B cell (primary cell): ENCODE measurements at regions not wholly inside any gene's neighbourhood (a gene's known extent, or its start where the extent isn't known, plus 50 kb on each side); places are given as distances from the start of the nearest gene placed in this dataset.

ENCODE experiments used
- ATAC-seq: fragments of 200-7000 bp; cut with Tn5 transposase; one replicate; pipeline ENCODE4 v1.10.0; 2021; ENCODE audit warnings: low read depth, mild to moderate bottlenecking, moderate number of reproducible peaks, moderate library complexity
- CTCF ChIA-PET: fragments of 350-600 bp; sonication (Branson Sonifier 250); formaldehyde crosslinking; loops from one replicate; lab custom pipeline; 2021; ENCODE audit warnings: antibody characterized with exemption, inconsistent platforms; lab: Charles Lee
- POLR2A ChIA-PET: fragments of 350-600 bp; sonication (Branson Sonifier 250); formaldehyde crosslinking; loops from one replicate; lab custom pipeline; 2021; ENCODE audit warnings: antibody characterized with exemption; lab: Charles Lee
- DNase-seq: peaks from one replicate; pipeline ENCODE4 v3.0.0; 2013
- H2AFZ ChIP-seq: 2 replicates; pipeline ENCODE4 v1.6.1; 2012; ENCODE audit warnings: mild to moderate bottlenecking, low read depth, low read length; ENCODE audit not compliant: insufficient read depth, poor library complexity, severe bottlenecking
- H3K27ac ChIP-seq, 2 donors: 1 replicate in 1 of 2; 2 replicates in 1 of 2; pipeline ENCODE4 v1.5.1; 2012 to 2013; ENCODE audit warnings: low read length in 2 of 2, mild to moderate bottlenecking in 2 of 2, moderate library complexity in 1 of 2
- H3K27me3 ChIP-seq, 4 experiments: fragments of 200-600 bp in 1 of 4; sonication (generic) in 1 of 4; replicated peaks in 1 of 4; 1 replicate in 2 of 4; 2 replicates in 2 of 4; pipeline versions ENCODE4 v1.6.1 to v1.7.0; 2013 to 2016; ENCODE audit warnings: low read length in 3 of 4, mild to moderate bottlenecking in 2 of 4, mixed read lengths in 1 of 4, moderate library complexity in 1 of 4; ENCODE audit not compliant: insufficient read depth in 4 of 4, control insufficient read depth in 3 of 4; ENCODE audit errors: control extremely low read depth in 1 of 4
- H3K36me3 ChIP-seq, 2 experiments: replicated peaks in 1 of 2; 1 replicate in 1 of 2; 2 replicates in 1 of 2; pipeline versions ENCODE4 v1.6.1 to v1.7.1; 2013; ENCODE audit warnings: low read length in 1 of 2; ENCODE audit not compliant: insufficient read depth in 2 of 2, control insufficient read depth in 1 of 2; ENCODE audit errors: control extremely low read depth in 1 of 2, extremely low read depth in 1 of 2
- H3K4me1 ChIP-seq, 2 donors: fragments of 200-600 bp in 1 of 2; sonication (generic) in 1 of 2; 1 replicate in 1 of 2; 2 replicates in 1 of 2; pipeline versions ENCODE4 v1.5.1 to v1.6.1; 2013 to 2017; ENCODE audit warnings: low read length in 2 of 2; ENCODE audit not compliant: control insufficient read depth in 2 of 2, insufficient read depth in 2 of 2
- H3K4me2 ChIP-seq: replicated peaks from 2 replicates; pipeline ENCODE3; 2012; ENCODE audit warnings: mild to moderate bottlenecking, low read depth, low read length; ENCODE audit not compliant: poor library complexity, severe bottlenecking
- H3K4me3 ChIP-seq, 5 experiments: fragments of 200-600 bp in 1 of 5; sonication (generic) in 1 of 5; 1 replicate in 3 of 5; 2 replicates in 2 of 5; pipeline versions ENCODE4 v1.5.1 to v1.7.0; 2011 to 2016; ENCODE audit warnings: low read length in 4 of 5, mild to moderate bottlenecking in 4 of 5, low read depth in 2 of 5, control low read depth in 1 of 5, moderate library complexity in 1 of 5; ENCODE audit not compliant: insufficient read depth in 1 of 5; ENCODE audit errors: control extremely low read depth in 1 of 5, extremely low read depth in 1 of 5
- H3K79me2 ChIP-seq: fragments of 200-600 bp; sonication (generic); one replicate; pipeline ENCODE4 v1.6.0; 2016; ENCODE audit warnings: low read length; ENCODE audit not compliant: control insufficient read depth, insufficient read depth
- H3K9ac ChIP-seq: fragments of 200-600 bp; sonication (generic); 2 replicates; pipeline ENCODE4 v1.6.1; 2017; ENCODE audit warnings: mild to moderate bottlenecking, low read length, moderate library complexity
- H3K9me3 ChIP-seq, 3 donors: one replicate each; pipeline versions ENCODE4 v1.6.1 to v1.7.1; 2013; ENCODE audit warnings: low read length in 2 of 3; ENCODE audit not compliant: control insufficient read depth in 2 of 3, insufficient read depth in 1 of 3; ENCODE audit errors: control extremely low read depth in 1 of 3
- H4K20me1 ChIP-seq: 2 replicates; pipeline ENCODE4 v1.6.0; 2012; ENCODE audit warnings: mild to moderate bottlenecking, low read length; ENCODE audit not compliant: insufficient read depth, control insufficient read depth, poor library complexity, severe bottlenecking
- H3K27ac Mint-ChIP-seq: one replicate; pipeline ENCODE4 v1.8.0; 2021; ENCODE audit warnings: mixed read lengths
- H3K27me3 Mint-ChIP-seq: one replicate; pipeline ENCODE4 v1.8.0; 2021; ENCODE audit warnings: mixed read lengths
- H3K4me1 Mint-ChIP-seq: one replicate; pipeline ENCODE4 v1.8.0; 2021; ENCODE audit warnings: mixed read lengths
- H3K4me3 Mint-ChIP-seq: one replicate; pipeline ENCODE4 v1.8.0; 2021; ENCODE audit warnings: mixed read lengths
- H3K9me3 Mint-ChIP-seq: one replicate; pipeline ENCODE4 v1.8.0; 2022; ENCODE audit warnings: mixed read lengths; ENCODE audit not compliant: insufficient read depth
- CTCF ChIP-seq: fragments of 200-600 bp; IDR thresholded peaks from one replicate; pipeline ENCODE4 v1.8.0; 2022; ENCODE audit warnings: antibody characterized with exemption, mild to moderate bottlenecking
- EZH2 ChIP-seq: IDR thresholded peaks from 2 replicates; pipeline ENCODE4 v1.6.1; 2012; ENCODE audit warnings: borderline replicate concordance, low read depth, mild to moderate bottlenecking, moderate library complexity, low read length; ENCODE audit not compliant: insufficient read depth, poor library complexity, severe bottlenecking
- WGBS: methylation state at CpG from one replicate; pipeline ENCODE4 v1.1.5; 2013; ENCODE audit warnings: missing lambda C conversion rate; ENCODE audit not compliant: insufficient coverage; 5-methylcytosine and 5-hydroxymethylcytosine counted together
- intact Hi-C: fragments of 100-400 bp; cut with micrococcal nuclease; formaldehyde crosslinking; loops from one replicate; pipeline ENCODE4 v1.10.0; 2022

GRCh38 chr2:104531122-104531521, 322.8 kb upstream of the POU3F3 start:
- DNase-seq (no peak), ATAC-seq (no peak)
- H3K9ac ChIP-seq = no peak overlapping the region
- no peaks in the 10 kb centered on the region for H3K27me3 ChIP-seq
- Mint-ChIP-seq H3K4me3 (no peak overlapping the region), H3K27ac (no peak overlapping the region), H3K4me1 (no peaks in the 10 kb centered on the region), H3K9me3 (no peaks in the 10 kb centered on the region), H3K27me3 (peaks cover 3% of the 10 kb centered on the region)
- H2AFZ ChIP-seq = no peak overlapping the region
- no peak for TF ChIP-seq EZH2
- no peak overlapping the region for H3K27ac ChIP-seq
- WGBS = 100% methylated on average over 4 of the region's 10 CpGs
- POLR2A ChIA-PET = no interaction called here
- H3K4me3 ChIP-seq = no peak overlapping the region
- H4K20me1 ChIP-seq = no peaks in the 10 kb centered on the region
- no peaks in the 10 kb centered on the region for H3K79me2 ChIP-seq
- no peak overlapping the region for H3K4me2 ChIP-seq
- no peaks in the 10 kb centered on the region for H3K36me3 ChIP-seq
- intact Hi-C loops = no loop called here
- no peaks in the 10 kb centered on the region for H3K4me1 ChIP-seq
- CTCF ChIA-PET = no interaction called here
- no peaks in the 10 kb centered on the region for H3K9me3 ChIP-seq

- no peak overlapping the region for H3K4me3 Mint-ChIP-seq
- intact Hi-C loops = no loop called here
- CTCF ChIA-PET = no interaction called here
- no peak for TF ChIP-seq CTCF
- no peak for TF ChIP-seq EZH2
- Histone ChIP-seq H3K36me3 (no peaks in the 10 kb centered on the region), H3K9me3 (peaks cover 0 to 3% (median 0%) of the 10 kb centered on the region in 3 donors), H3K27ac (no peak overlapping the region), H3K4me2 (no peak overlapping the region), H3K4me3 (no peak overlapping the region), H3K27me3 (no peaks in the 10 kb centered on the region), H3K4me1 (no peaks in the 10 kb centered on the region), H2AFZ (no peak overlapping the region), H3K9ac (no peak overlapping the region), H4K20me1 (no peaks in the 10 kb centered on the region), H3K79me2 (no peaks in the 10 kb centered on the region)
- no peak overlapping the region for H3K27ac Mint-ChIP-seq
- WGBS = no CpG with 5 or more reads among the region's 5 CpGs
- no peaks in the 10 kb centered on the region for H3K27me3 Mint-ChIP-seq
- no peak for ATAC-seq
- no peaks in the 10 kb centered on the region for H3K4me1 Mint-ChIP-seq
- H3K9me3 Mint-ChIP-seq = peaks cover 4% of the 10 kb centered on the region
- DNase-seq = no peak
- POLR2A ChIA-PET = no interaction called here
These were observed 316.8 kb upstream of the POU3F3 start for GRCh38 chr2:104537116-104537515.
